Sigmoid colon (tissue), 4 donors: ENCODE measurements at regions not wholly inside any gene's neighbourhood (a gene's known extent, or its start where the extent isn't known, plus 50 kb on each side); places are given as distances from the start of the nearest gene placed in this dataset.

Experiments
- CTCF ChIP-seq, 4 experiments: fragments of 450-650 bp in 3 of 4; fragments of 200-600 bp in 1 of 4; IDR thresholded peaks; one replicate each; pipeline ENCODE4 v1.5.1; 2016 to 2019; ENCODE audit warnings: antibody characterized with exemption in 4 of 4, mild to moderate bottlenecking in 3 of 4, moderate library complexity in 2 of 4
- EP300 ChIP-seq, 4 donors: sonication (generic); formaldehyde crosslinking; IDR thresholded peaks; one replicate each; pipeline ENCODE4 v1.6.1; 2017; ENCODE audit warnings: antibody characterized with exemption in 4 of 4
- POLR2A ChIP-seq, 2 donors: fragments of 450-650 bp; IDR thresholded peaks; one replicate each; pipeline ENCODE4 v1.6.1; 2016; ENCODE audit warnings: antibody characterized with exemption in 2 of 2, mild to moderate bottlenecking in 2 of 2, moderate library complexity in 2 of 2
- POLR2AphosphoS5 ChIP-seq, 4 donors: sonication (generic); formaldehyde crosslinking; IDR thresholded peaks; one replicate each; pipeline ENCODE4 v1.6.1; 2017; ENCODE audit warnings: antibody characterized with exemption in 4 of 4

GRCh38 chr15:62897634-62898033 is 144.9 kb upstream of the TPM1 start:
- TF ChIP-seq EP300 (IDR thresholded peaks at IDR 0.05) (no peak), POLR2AphosphoS5 (IDR thresholded peaks at IDR 0.05) (no peak), CTCF (IDR thresholded peaks at IDR 0.05) (no peak), POLR2A (IDR thresholded peaks at IDR 0.05) (no peak)
